Activated CD8-positive, alpha-beta memory T cell treated with anti-CD3 and anti-CD28 coated beads, Interleukin-2, amount 10 ng/mL, durations not matched to agents 7 days and 5 days (primary cell): ENCODE measurements at regions not wholly inside any gene's neighbourhood (a gene's known extent, or its start where the extent isn't known, plus 50 kb on each side); places are given as distances from the start of the nearest gene placed in this dataset.

Experiments used
- ATAC-seq: fragments of 150-1000 bp; cut with Tn5 transposase; one replicate; pipeline ENCODE4 v1.10.0; 2021; ENCODE audit warnings: moderate library complexity
- CTCF ChIA-PET: fragments of 350-600 bp; sonication (Branson Sonifier 250); formaldehyde crosslinking; loops from one replicate; lab custom pipeline; 2021; ENCODE audit warnings: antibody characterized with exemption; lab: Charles Lee
- DNase-seq: peaks from one replicate; pipeline ENCODE4 v3.0.0-alpha.2; 2020
- H3K27ac Mint-ChIP-seq: one replicate; pipeline ENCODE4 v1.8.0; 2021; ENCODE audit warnings: mild to moderate bottlenecking, mixed read lengths
- H3K27me3 Mint-ChIP-seq: one replicate; pipeline ENCODE4 v1.8.0; 2021; ENCODE audit warnings: mixed read lengths
- H3K36me3 Mint-ChIP-seq: one replicate; pipeline ENCODE4 v1.8.0; 2021; ENCODE audit warnings: mild to moderate bottlenecking, mixed read lengths
- H3K4me1 Mint-ChIP-seq: one replicate; pipeline ENCODE4 v1.8.0; 2021; ENCODE audit warnings: mixed read lengths
- H3K4me3 Mint-ChIP-seq: one replicate; pipeline ENCODE4 v1.8.0; 2021; ENCODE audit warnings: mild to moderate bottlenecking, moderate library complexity, mixed read lengths
- H3K9me3 Mint-ChIP-seq: one replicate; pipeline ENCODE4 v1.8.0; 2022; ENCODE audit warnings: low read depth, mixed read lengths

- CTCF ChIA-PET, result no interaction called here
- no peaks in the 10 kb centered on the region for H3K36me3 Mint-ChIP-seq
- DNase-seq (no peak), ATAC-seq (no peak)
- no peaks in the 10 kb centered on the region for H3K4me1 Mint-ChIP-seq
- H3K27ac Mint-ChIP-seq, result no peak overlapping the region
- H3K27me3 Mint-ChIP-seq, result no peaks in the 10 kb centered on the region
- peaks cover 5% of the 10 kb centered on the region for H3K9me3 Mint-ChIP-seq
- no peak overlapping the region for H3K4me3 Mint-ChIP-seq
These were observed 307.4 kb downstream of the NFIB start for GRCh38 chr9:14006386-14007187.

- ATAC-seq, result no peak
- H3K36me3 Mint-ChIP-seq, result no peaks in the 10 kb centered on the region
- H3K27ac Mint-ChIP-seq, result no peak overlapping the region
- H3K9me3 Mint-ChIP-seq, result peaks cover 5% of the 10 kb centered on the region
- H3K4me3 Mint-ChIP-seq, result no peak overlapping the region
- H3K4me1 Mint-ChIP-seq, result no peaks in the 10 kb centered on the region
- CTCF ChIA-PET, result no interaction called here
- no peak for DNase-seq
- H3K27me3 Mint-ChIP-seq, result no peaks in the 10 kb centered on the region
These were observed 309.8 kb downstream of the NFIB start for GRCh38 chr9:14004110-14004509.

GRCh38 chr9:13994240-13994639 is 319.7 kb downstream of the NFIB start:
- Mint-ChIP-seq H3K4me1 (no peaks in the 10 kb centered on the region), H3K27ac (no peak overlapping the region), H3K4me3 (no peak overlapping the region), H3K9me3 (no peaks in the 10 kb centered on the region), H3K36me3 (no peaks in the 10 kb centered on the region), H3K27me3 (no peaks in the 10 kb centered on the region)
- DNase-seq, result no peak
- CTCF ChIA-PET, result no interaction called here
- ATAC-seq, result no peak

- Mint-ChIP-seq H3K27ac (no peak overlapping the region), H3K9me3 (no peaks in the 10 kb centered on the region), H3K27me3 (no peaks in the 10 kb centered on the region), H3K36me3 (no peaks in the 10 kb centered on the region), H3K4me3 (no peak overlapping the region), H3K4me1 (no peaks in the 10 kb centered on the region)
- no peak for ATAC-seq
- no peak for DNase-seq
- CTCF ChIA-PET, result no interaction called here
These were observed 320.2 kb downstream of the NFIB start for GRCh38 chr9:13993632-13994185.

- no peak overlapping the region for H3K27ac Mint-ChIP-seq
- ATAC-seq (no peak), DNase-seq (no peak)
- no peak overlapping the region for H3K4me3 Mint-ChIP-seq
- no peaks in the 10 kb centered on the region for H3K27me3 Mint-ChIP-seq
- H3K4me1 Mint-ChIP-seq, result no peaks in the 10 kb centered on the region
- CTCF ChIA-PET, result no interaction called here
- H3K36me3 Mint-ChIP-seq, result no peaks in the 10 kb centered on the region
- H3K9me3 Mint-ChIP-seq, result peaks cover 3% of the 10 kb centered on the region
These were observed 321.5 kb downstream of the NFIB start for GRCh38 chr9:13992138-13993088.

GRCh38 chr9:13991395-13991794 is 322.5 kb downstream of the NFIB start:
- Mint-ChIP-seq H3K27ac (no peak overlapping the region), H3K4me3 (no peak overlapping the region), H3K36me3 (no peaks in the 10 kb centered on the region), H3K27me3 (no peaks in the 10 kb centered on the region), H3K4me1 (no peaks in the 10 kb centered on the region), H3K9me3 (peaks cover 6% of the 10 kb centered on the region)
- DNase-seq (no peak), ATAC-seq (no peak)
- CTCF ChIA-PET, result no interaction called here

GRCh38 chr9:13990994-13991393 is 322.9 kb downstream of the NFIB start:
- Mint-ChIP-seq H3K27me3 (no peaks in the 10 kb centered on the region), H3K36me3 (no peaks in the 10 kb centered on the region), H3K9me3 (peaks cover 6% of the 10 kb centered on the region), H3K27ac (no peak overlapping the region), H3K4me3 (no peak overlapping the region), H3K4me1 (no peaks in the 10 kb centered on the region)
- DNase-seq (no peak), ATAC-seq (no peak)
- CTCF ChIA-PET, result no interaction called here

- Mint-ChIP-seq H3K27me3 (no peaks in the 10 kb centered on the region), H3K4me3 (no peak overlapping the region), H3K9me3 (peaks cover 6% of the 10 kb centered on the region), H3K36me3 (no peaks in the 10 kb centered on the region), H3K27ac (no peak overlapping the region), H3K4me1 (no peaks in the 10 kb centered on the region)
- CTCF ChIA-PET, result no interaction called here
- DNase-seq (no peak), ATAC-seq (no peak)
These were observed 323.6 kb downstream of the NFIB start for GRCh38 chr9:13990331-13990730.

GRCh38 chr9:13988944-13989343 is 325.0 kb downstream of the NFIB start:
- no peak overlapping the region for H3K4me3 Mint-ChIP-seq
- CTCF ChIA-PET, result no interaction called here
- H3K4me1 Mint-ChIP-seq, result no peaks in the 10 kb centered on the region
- DNase-seq (no peak), ATAC-seq (no peak)
- no peaks in the 10 kb centered on the region for H3K27me3 Mint-ChIP-seq
- peaks cover 8% of the 10 kb centered on the region for H3K9me3 Mint-ChIP-seq
- no peaks in the 10 kb centered on the region for H3K36me3 Mint-ChIP-seq
- H3K27ac Mint-ChIP-seq, result no peak overlapping the region

- Mint-ChIP-seq H3K27me3 (no peaks in the 10 kb centered on the region), H3K4me1 (no peaks in the 10 kb centered on the region), H3K36me3 (no peaks in the 10 kb centered on the region), H3K9me3 (peaks cover 8% of the 10 kb centered on the region), H3K27ac (no peak overlapping the region), H3K4me3 (no peak overlapping the region)
- DNase-seq, result no peak
- CTCF ChIA-PET, result no interaction called here
- ATAC-seq, result no peak
These were observed 330.3 kb downstream of the NFIB start for GRCh38 chr9:13983607-13984006.

- DNase-seq (no peak), ATAC-seq (no peak)
- CTCF ChIA-PET, result no interaction called here
- Mint-ChIP-seq H3K36me3 (no peaks in the 10 kb centered on the region), H3K4me3 (no peak overlapping the region), H3K4me1 (no peaks in the 10 kb centered on the region), H3K9me3 (peaks cover 3% of the 10 kb centered on the region), H3K27me3 (no peaks in the 10 kb centered on the region), H3K27ac (no peak overlapping the region)
These were observed 334.0 kb downstream of the NFIB start for GRCh38 chr9:13979941-13980318.

- H3K27ac Mint-ChIP-seq, result no peak overlapping the region
- H3K4me3 Mint-ChIP-seq, result no peak overlapping the region
- CTCF ChIA-PET, result no interaction called here
- peaks cover 2% of the 10 kb centered on the region for H3K9me3 Mint-ChIP-seq
- ATAC-seq (no peak), DNase-seq (no peak)
- no peaks in the 10 kb centered on the region for H3K36me3 Mint-ChIP-seq
- no peaks in the 10 kb centered on the region for H3K4me1 Mint-ChIP-seq
- H3K27me3 Mint-ChIP-seq, result no peaks in the 10 kb centered on the region
These were observed 338.2 kb downstream of the NFIB start for GRCh38 chr9:13975611-13976290.

GRCh38 chr9:13974891-13975290 is 339.1 kb downstream of the NFIB start:
- Mint-ChIP-seq H3K4me3 (no peak overlapping the region), H3K4me1 (no peaks in the 10 kb centered on the region), H3K27ac (no peak overlapping the region), H3K36me3 (no peaks in the 10 kb centered on the region), H3K9me3 (peaks cover 2% of the 10 kb centered on the region), H3K27me3 (no peaks in the 10 kb centered on the region)
- no peak for DNase-seq
- no peak for ATAC-seq
- CTCF ChIA-PET, result no interaction called here
